Thyroid gland (tissue), 4 donors: ENCODE measurements at regions not wholly inside any gene's neighbourhood (a gene's known extent, or its start where the extent isn't known, plus 50 kb on each side); places are given as distances from the start of the nearest gene placed in this dataset.

Experiments used
- POLR2A ChIP-seq, 2 donors: fragments of 450-650 bp; IDR thresholded peaks; one replicate each; pipeline ENCODE4 v1.6.1; 2017; ENCODE audit warnings: antibody characterized with exemption in 2 of 2, mild to moderate bottlenecking in 2 of 2, moderate library complexity in 1 of 2
- TF ChIP-seq, protein P1 (sequence below), 6 experiments: fragments of 200-600 bp in 3 of 6; fragments of 450-650 bp in 3 of 6; sonication (generic) in 3 of 6; IDR thresholded peaks; one replicate each; pipeline ENCODE4 v1.5.1; 2016 to 2019; ENCODE audit warnings: antibody characterized with exemption in 6 of 6, mild to moderate bottlenecking in 2 of 6, inconsistent platforms in 1 of 6, moderate library complexity in 1 of 6

DNA sequence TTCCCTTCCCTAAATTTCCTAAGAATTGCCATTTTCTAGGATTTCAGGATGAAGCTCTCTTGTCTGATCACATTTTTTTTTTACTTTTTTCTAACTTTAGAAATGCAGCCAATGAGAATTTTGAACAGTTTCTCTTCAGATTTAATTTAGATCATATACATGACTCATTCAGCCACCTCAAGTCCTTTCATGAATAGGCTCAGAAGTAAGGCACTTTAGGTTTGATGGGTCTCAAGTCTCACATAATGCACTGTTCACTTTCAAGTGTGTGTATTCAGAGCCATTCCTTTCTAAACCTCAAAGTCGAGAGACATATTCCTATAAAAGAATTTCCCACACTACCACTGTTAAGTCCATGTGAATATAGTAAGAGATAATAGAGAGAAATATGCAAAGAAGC is 614.1 kb upstream of the VRK2 start:
- no peak for TF ChIP-seq POLR2A (IDR thresholded peaks at IDR 0.05)
- TF ChIP-seq, protein P1, sequence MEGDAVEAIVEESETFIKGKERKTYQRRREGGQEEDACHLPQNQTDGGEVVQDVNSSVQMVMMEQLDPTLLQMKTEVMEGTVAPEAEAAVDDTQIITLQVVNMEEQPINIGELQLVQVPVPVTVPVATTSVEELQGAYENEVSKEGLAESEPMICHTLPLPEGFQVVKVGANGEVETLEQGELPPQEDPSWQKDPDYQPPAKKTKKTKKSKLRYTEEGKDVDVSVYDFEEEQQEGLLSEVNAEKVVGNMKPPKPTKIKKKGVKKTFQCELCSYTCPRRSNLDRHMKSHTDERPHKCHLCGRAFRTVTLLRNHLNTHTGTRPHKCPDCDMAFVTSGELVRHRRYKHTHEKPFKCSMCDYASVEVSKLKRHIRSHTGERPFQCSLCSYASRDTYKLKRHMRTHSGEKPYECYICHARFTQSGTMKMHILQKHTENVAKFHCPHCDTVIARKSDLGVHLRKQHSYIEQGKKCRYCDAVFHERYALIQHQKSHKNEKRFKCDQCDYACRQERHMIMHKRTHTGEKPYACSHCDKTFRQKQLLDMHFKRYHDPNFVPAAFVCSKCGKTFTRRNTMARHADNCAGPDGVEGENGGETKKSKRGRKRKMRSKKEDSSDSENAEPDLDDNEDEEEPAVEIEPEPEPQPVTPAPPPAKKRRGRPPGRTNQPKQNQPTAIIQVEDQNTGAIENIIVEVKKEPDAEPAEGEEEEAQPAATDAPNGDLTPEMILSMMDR (IDR thresholded peaks at IDR 0.05): no peak
